ENCODE measurements at regions not wholly inside any gene's neighbourhood (a gene's known extent, or its start where the extent isn't known, plus 50 kb on each side); places are given as distances from the start of the nearest gene placed in this dataset.
"Not testable (repeated sequence)": the region's sequence is repeated elsewhere in the genome, so short reads cannot be mapped to it uniquely, and the experiment has no call there.

DNA sequence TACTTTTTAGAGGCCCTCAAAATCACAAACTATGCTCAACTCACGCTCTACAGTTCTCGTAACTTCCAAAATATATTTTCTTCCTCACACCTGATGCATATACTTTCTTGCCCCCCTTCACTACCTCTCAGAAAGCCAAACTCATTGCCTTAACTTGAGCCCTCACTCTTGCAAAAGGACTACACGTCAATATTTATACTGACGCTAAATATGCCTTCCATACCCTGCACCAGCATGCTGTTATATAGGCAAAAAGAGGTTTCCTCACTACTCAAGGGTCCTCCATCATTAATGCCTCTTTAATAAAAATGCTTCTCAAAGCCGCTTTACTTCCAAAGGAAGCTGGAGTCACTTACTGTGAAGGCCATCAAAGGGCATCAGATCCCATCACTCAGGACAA, 92.9 kb upstream of the ATF7IP2 start:
- TF ChIP-seq, protein P1, sequence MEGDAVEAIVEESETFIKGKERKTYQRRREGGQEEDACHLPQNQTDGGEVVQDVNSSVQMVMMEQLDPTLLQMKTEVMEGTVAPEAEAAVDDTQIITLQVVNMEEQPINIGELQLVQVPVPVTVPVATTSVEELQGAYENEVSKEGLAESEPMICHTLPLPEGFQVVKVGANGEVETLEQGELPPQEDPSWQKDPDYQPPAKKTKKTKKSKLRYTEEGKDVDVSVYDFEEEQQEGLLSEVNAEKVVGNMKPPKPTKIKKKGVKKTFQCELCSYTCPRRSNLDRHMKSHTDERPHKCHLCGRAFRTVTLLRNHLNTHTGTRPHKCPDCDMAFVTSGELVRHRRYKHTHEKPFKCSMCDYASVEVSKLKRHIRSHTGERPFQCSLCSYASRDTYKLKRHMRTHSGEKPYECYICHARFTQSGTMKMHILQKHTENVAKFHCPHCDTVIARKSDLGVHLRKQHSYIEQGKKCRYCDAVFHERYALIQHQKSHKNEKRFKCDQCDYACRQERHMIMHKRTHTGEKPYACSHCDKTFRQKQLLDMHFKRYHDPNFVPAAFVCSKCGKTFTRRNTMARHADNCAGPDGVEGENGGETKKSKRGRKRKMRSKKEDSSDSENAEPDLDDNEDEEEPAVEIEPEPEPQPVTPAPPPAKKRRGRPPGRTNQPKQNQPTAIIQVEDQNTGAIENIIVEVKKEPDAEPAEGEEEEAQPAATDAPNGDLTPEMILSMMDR (conservative IDR thresholded peaks at IDR 0.05; ENCODE audit: low read length) = not testable (repeated sequence)
- not testable (repeated sequence) for TF ChIP-seq EZH2phosphoT487 (IDR thresholded peaks at IDR 0.05; ENCODE audit: borderline replicate concordance, low read depth, low read length)

Data from OCI-LY7 (cell line).